GM21515 (cell line): ENCODE measurements at regions not wholly inside any gene's neighbourhood (a gene's known extent, or its start where the extent isn't known, plus 50 kb on each side); places are given as distances from the start of the nearest gene placed in this dataset.

Experiments
- ATAC-seq: cut with Tn5 transposase; IDR thresholded peaks from one replicate; pipeline ENCODE4 v1.9.1; 2021; ENCODE audit not compliant: unreplicated experiment

DNA sequence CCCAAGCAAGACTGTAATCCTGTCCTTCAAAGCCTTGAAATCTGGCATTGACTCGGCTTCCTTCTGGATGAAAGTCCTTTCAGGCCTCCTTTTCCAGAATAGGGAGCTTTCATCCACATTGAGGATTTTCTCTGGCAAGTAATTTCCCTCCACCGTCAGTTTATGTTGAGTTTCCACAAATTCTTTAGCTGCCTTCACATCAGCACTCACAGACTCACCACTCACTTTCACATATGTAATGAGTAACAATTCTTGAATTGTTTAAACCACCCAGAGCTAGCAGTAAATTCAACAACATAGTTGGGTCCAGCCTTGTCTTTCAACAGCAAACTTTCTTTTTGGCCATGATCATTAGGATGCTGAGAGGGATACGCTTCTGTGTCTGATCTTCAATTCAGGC, 84.3 kb upstream of the PRDM11 start:
- no peak for ATAC-seq

- ATAC-seq = no peak
Observed at GRCh38 chr11:45062974-45063635, 83.3 kb upstream of the PRDM11 start.

GRCh38 chr11:45063669-45064068, 82.8 kb upstream of the PRDM11 start:
- no peak for ATAC-seq

- ATAC-seq = no peak
Observed at GRCh38 chr11:45067966-45068365, 78.5 kb upstream of the PRDM11 start.

GRCh38 chr11:45071232-45071631, 75.2 kb upstream of the PRDM11 start:
- no peak for ATAC-seq

DNA sequence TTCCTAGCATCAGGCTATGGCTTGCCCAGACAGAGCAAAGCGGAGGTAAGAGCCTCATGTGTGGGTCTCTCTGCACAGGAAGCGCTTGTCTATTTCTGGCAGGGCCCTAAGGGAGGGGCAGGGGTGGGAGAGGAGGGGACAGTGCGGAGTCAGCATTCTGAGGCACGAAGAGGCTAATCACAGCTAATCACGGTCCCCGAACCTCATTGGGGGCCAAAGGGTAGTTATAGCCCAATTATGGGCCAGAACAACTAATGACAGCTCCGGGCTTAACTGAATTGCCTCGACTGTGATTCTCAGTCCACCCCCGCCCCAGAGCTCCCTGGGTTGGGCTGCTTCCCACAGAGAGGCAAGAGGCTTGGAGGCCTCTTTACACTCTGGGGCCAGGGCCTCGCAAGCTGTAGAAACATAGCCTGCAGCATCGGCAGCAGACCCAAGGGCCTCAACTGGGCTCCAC, 72.7 kb upstream of the PRDM11 start:
- ATAC-seq = no peak

- no peak for ATAC-seq
Observed at GRCh38 chr11:45075519-45075918, 70.9 kb upstream of the PRDM11 start.

- ATAC-seq = no peak
Observed at GRCh38 chr11:45075952-45076351, 70.5 kb upstream of the PRDM11 start.

DNA sequence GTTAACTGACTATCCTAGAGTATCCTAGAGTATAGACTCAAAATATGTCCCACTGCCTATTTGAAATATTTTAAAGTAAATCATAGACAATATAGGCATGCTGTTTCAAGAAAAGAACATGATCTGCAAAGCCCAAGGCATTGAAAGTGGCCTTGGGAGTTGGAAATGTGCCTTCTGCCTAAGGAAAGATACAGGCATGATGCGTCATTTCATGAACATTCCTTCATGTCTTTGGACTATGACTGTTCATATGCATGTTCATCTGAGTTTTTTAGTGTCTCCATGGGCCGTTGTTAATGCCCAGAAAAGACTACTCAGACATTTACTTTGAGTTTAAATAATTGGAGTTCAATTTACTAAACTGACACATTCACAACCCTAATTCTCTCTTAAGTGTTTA, 69.7 kb upstream of the PRDM11 start:
- ATAC-seq = no peak

- no peak for ATAC-seq
Observed at GRCh38 chr11:45078236-45079074, 68.0 kb upstream of the PRDM11 start.

GRCh38 chr11:45079075-45079444, 67.4 kb upstream of the PRDM11 start:
- no peak for ATAC-seq

GRCh38 chr11:45079567-45079942, 66.9 kb upstream of the PRDM11 start:
- no peak for ATAC-seq

DNA sequence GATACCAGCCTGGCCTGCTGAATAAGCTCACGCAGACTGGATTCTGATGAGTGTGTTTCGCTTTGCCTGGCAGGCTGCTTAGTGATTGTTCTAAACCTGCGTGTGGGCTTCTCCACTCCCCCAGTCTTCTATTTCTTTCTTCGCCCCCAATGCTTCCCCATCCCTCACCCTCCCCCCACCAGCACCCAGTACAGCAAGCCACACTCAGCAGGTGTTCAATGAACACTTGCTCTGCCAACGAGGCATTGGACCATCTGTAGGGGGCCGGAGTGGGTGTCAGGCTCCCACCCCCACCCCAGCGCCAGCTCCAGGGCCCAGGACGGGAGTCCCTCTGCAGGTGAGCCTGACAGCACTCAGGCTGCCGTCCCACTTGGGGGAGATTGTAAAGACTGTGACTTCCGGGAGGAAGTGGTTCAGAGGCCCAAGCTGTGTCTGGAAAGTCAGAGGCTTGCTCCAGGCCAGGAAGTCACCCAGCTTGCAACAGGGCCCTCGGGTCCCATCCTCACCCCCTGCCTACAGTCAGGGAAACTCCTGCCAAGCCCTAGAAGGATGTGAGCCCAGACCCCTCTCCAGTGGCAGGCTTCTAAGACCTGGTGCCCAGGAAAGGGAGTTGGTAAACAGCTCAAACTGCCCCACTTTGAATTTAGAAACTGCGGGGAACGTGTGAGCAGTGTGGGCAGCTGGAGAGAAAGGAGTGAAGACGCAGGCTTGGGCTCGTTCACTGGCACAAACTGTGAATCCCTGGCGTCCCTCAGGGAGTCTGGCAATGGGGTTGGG, 66.3 kb upstream of the PRDM11 start:
- no peak for ATAC-seq

GRCh38 chr11:45082744-45083543, 63.5 kb upstream of the PRDM11 start:
- no peak for ATAC-seq

DNA sequence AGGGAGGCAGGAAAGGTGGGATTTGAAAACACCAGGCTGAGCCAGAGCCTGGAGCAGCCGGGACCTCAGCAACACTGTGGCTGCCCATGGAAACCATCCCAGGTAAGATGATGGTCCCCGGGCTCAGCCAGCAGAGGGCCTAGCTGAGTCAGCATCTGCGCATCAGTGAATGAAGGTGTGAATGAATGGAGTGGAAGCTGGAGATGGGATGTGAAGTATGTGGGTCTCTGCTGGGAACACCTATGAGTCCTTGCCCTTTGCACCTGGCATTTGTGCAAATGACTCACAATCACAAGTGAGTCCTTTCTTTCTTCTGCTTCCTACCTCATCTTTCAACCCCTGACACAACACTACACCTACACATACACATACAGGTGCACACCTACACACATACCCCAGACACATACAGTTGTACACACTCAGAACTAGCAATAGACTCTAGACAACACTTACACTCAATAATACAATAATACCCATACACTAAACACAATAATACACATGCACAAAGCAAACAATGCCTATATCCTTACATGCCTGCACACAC, 62.8 kb upstream of the PRDM11 start:
- no peak for ATAC-seq

DNA sequence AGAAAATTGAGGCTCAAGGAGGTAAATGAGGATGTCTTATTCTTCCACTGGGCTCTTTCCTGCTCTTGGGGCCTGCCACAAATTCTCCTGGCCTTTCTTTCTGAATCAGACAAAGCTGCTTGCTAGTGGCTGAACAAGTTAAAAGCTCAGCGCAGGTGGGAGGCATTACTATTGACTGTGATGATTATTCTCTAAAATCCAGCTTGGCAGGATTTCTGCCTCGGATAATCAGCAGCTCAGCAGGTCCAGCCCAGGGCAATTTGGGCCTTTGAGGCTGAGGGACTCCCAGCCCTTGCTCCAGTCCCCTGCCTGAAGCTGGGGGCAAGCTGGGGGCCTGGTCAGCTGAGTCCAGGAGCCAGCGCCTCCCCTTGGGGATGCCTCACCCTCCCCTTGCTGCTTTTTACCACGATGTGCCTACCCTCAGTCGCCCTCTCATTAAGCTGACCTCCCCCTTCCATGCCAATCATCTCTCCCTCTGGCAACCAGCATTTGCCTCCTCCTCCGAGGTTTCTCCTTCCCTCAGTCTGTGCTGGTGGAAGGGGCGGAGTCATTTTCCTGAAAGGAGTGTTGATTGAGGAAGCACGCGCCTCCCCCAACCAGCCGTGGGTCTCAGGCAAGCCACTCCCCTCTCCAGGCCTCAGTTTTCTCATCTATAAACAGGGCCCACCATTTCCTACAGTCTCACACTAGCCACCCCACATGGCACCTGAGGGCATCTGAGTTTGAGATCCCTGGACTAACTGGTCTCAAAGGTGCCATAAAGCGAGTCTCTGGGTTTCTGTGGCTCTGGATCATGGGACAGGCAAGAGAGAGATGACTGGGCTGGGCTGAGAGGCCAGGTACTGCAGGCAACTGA, 60.6 kb upstream of the PRDM11 start:
- ATAC-seq = no peak

DNA sequence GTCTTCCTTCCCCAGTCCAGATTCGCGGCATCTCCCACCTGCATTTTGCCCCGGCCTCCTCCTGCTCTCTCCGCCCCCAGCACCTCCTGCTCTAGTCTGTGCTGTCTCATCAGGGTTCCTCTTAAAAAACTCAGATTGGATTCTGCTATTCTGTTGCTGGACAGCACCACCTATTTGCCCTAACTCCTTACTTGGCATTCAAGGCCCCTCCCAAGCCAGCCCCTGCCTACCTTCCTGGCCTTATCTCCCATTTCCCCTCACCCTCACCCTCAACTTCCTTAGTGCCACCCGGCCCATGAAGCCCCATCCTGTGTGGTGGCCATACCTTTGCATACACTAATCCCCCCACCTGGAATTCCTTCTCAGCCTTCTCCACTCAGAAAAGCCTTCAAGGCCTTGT, 59.9 kb upstream of the PRDM11 start:
- ATAC-seq = no peak

DNA sequence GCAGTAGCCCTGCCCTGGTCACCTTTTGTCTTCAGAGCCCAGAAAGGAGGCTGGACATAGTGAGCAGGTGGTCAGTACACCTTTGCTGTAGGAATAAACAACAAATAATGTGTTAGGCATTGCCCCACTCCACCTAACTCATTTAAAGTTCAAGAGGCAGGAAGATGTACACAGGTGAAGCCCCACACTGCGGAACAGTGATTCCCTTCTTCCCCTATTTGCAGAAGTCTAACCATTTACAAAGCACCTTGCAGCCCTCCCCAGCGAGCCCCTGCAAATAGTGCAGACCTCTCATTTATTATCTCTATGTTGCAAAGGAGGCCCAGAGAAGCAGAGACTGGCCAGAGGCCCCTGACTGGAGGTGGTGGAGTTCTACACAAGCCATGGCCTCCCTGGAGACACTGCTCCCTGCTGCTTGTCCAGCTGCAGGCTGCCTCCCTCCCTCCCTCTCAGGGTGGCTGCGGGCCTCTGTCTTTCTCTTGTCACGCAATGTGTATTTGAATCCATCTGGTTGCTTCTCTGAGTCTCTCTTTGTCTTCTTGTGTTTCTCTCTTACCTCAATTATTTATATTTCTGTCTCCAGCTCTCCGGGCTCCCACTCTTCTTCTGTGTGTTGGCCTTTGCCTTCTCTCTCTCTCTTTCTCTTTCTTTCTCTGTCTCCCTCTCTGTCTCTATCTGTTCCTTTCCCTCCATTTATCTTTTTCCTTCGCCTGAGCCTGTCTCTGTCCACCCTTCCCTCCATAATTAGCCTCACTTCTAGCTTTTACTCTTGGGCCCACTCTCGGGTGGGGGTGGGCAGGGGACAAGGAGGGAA, 59.1 kb upstream of the PRDM11 start:
- no peak for ATAC-seq

- no peak for ATAC-seq
Observed at GRCh38 chr11:45087900-45088160, 58.6 kb upstream of the PRDM11 start.
